ENCODE measurements at regions not wholly inside any gene's neighbourhood (a gene's known extent, or its start where the extent isn't known, plus 50 kb on each side); places are given as distances from the start of the nearest gene placed in this dataset.
"Not testable (repeated sequence)": the region's sequence is repeated elsewhere in the genome, so short reads cannot be mapped to it uniquely, and the experiment has no call there.

GRCh38 chr12:5096241-5096924, 52.7 kb downstream of the KCNA5 start:
- DNase-seq = no peak

- no peak for DNase-seq
These were observed 54.1 kb downstream of the KCNA5 start for GRCh38 chr12:5097786-5098185.

GRCh38 chr12:5099136-5099535, 55.5 kb downstream of the KCNA5 start:
- DNase-seq = no peak

- no peak for DNase-seq
These were observed 55.9 kb downstream of the KCNA5 start for GRCh38 chr12:5099591-5099990.

GRCh38 chr12:5101686-5102085, 58.0 kb downstream of the KCNA5 start:
- no peak for DNase-seq

- DNase-seq = no peak
These were observed 58.6 kb downstream of the KCNA5 start for GRCh38 chr12:5102261-5102789.

- no peak for DNase-seq
These were observed 59.1 kb downstream of the KCNA5 start for GRCh38 chr12:5102806-5103205.

- DNase-seq = no peak
These were observed 66.7 kb downstream of the KCNA5 start for GRCh38 chr12:5110345-5110744.

GRCh38 chr12:5114436-5114835, 70.8 kb downstream of the KCNA5 start:
- DNase-seq = no peak

GRCh38 chr12:5121784-5122183, 78.1 kb downstream of the KCNA5 start:
- not testable (repeated sequence) for DNase-seq

- not testable (repeated sequence) for DNase-seq
These were observed 78.7 kb downstream of the KCNA5 start for GRCh38 chr12:5122256-5122831.

GRCh38 chr12:5123921-5124320, 80.2 kb downstream of the KCNA5 start:
- no peak for DNase-seq

- peak; percentile 24 for DNase-seq
These were observed 80.7 kb downstream of the KCNA5 start for GRCh38 chr12:5124401-5124800.

GRCh38 chr12:5134861-5135525, 91.3 kb downstream of the KCNA5 start:
- no peak for DNase-seq

GRCh38 chr12:5138256-5138655, 94.6 kb downstream of the KCNA5 start:
- DNase-seq = no peak

GRCh38 chr12:5138845-5139244, 95.2 kb downstream of the KCNA5 start:
- no peak for DNase-seq

GRCh38 chr12:5139751-5140150, 96.1 kb downstream of the KCNA5 start:
- DNase-seq = no peak

- DNase-seq = no peak
These were observed 96.5 kb downstream of the KCNA5 start for GRCh38 chr12:5140190-5140589.

- DNase-seq = no peak
These were observed 105.2 kb downstream of the KCNA5 start for GRCh38 chr12:5148880-5149279.

GRCh38 chr12:5154091-5154490, 110.4 kb downstream of the KCNA5 start:
- DNase-seq = no peak

- DNase-seq = no peak
These were observed 112.2 kb downstream of the KCNA5 start for GRCh38 chr12:5155866-5156265.

GRCh38 chr12:5160827-5161226, 117.1 kb downstream of the KCNA5 start:
- no peak for DNase-seq

- no peak for DNase-seq
These were observed 120.0 kb downstream of the KCNA5 start for GRCh38 chr12:5163661-5164060.

GRCh38 chr12:5165296-5165970, 121.8 kb downstream of the KCNA5 start:
- no peak for DNase-seq
